ENCODE measurements at regions not wholly inside any gene's neighbourhood (a gene's known extent, or its start where the extent isn't known, plus 50 kb on each side); places are given as distances from the start of the nearest gene placed in this dataset.

DNA sequence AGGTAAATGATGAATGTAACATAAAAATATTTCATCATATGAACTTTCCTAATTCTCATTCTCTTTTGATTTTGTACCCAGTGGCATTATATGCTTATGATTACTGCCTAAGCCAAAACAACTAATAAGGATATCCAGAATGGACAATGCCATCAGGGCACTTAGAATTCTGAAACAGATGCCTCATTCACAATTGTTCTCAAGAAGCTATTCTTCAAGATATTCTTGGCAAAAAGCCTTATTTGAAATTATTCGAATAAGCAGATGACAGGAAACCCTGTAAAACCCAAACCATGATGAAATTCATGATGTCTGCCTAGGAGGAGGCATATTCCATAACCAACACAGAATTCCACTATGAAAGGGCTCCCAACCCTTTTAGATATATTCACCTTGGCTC is 353.2 kb upstream of the TRIB2 start:
- no peak for DNase-seq (ENCODE audit: extremely low read depth, low read depth)
- TF ChIP-seq, protein P1, sequence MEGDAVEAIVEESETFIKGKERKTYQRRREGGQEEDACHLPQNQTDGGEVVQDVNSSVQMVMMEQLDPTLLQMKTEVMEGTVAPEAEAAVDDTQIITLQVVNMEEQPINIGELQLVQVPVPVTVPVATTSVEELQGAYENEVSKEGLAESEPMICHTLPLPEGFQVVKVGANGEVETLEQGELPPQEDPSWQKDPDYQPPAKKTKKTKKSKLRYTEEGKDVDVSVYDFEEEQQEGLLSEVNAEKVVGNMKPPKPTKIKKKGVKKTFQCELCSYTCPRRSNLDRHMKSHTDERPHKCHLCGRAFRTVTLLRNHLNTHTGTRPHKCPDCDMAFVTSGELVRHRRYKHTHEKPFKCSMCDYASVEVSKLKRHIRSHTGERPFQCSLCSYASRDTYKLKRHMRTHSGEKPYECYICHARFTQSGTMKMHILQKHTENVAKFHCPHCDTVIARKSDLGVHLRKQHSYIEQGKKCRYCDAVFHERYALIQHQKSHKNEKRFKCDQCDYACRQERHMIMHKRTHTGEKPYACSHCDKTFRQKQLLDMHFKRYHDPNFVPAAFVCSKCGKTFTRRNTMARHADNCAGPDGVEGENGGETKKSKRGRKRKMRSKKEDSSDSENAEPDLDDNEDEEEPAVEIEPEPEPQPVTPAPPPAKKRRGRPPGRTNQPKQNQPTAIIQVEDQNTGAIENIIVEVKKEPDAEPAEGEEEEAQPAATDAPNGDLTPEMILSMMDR (IDR thresholded peaks at IDR 0.05; ENCODE audit: low read depth, low read length) = no peak

DNA sequence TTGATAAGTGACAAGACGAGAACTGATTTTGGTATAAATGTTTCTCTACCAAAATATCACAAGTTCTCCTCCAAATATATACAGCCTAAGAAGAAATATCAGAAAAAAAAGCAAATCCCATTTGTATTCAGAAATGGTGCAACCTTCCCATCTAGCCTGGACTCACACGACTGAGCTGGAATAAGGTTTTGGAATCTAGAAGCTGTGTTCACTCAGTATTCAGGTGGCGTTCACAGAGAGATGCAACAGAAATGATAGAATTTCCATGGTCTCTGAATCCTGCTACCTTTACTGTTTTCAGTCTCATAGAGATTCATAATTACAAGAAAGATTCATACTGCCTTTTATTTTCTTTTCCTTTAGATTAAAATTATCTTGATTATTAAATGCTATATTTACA is 347.2 kb upstream of the TRIB2 start:
- no peak for DNase-seq (ENCODE audit: extremely low read depth, low read depth)
- TF ChIP-seq, protein P1 (IDR thresholded peaks at IDR 0.05; ENCODE audit: low read depth, low read length) = no peak

DNA sequence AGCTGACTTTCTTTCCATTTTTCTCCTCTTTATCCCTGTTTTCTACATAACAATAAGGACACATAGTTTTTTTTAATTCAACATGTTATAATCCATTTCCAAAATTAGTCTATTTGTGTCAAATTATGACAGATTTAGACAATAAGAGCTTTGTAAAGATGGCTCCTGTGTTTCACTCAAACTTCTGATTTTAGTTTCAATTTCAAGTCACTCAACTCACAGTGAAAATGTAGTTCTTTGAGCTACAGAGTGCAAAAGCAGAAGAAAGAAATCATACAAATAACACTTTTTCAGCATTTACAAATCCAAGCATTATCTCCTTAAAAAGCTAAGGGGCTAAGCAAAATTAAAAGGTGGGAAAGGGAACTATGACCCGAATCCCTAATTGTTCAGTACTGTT is 340.7 kb upstream of the TRIB2 start:
- TF ChIP-seq, protein P1 (IDR thresholded peaks at IDR 0.05; ENCODE audit: low read depth, low read length) = no peak
- DNase-seq (ENCODE audit: extremely low read depth, low read depth) = no peak

DNA sequence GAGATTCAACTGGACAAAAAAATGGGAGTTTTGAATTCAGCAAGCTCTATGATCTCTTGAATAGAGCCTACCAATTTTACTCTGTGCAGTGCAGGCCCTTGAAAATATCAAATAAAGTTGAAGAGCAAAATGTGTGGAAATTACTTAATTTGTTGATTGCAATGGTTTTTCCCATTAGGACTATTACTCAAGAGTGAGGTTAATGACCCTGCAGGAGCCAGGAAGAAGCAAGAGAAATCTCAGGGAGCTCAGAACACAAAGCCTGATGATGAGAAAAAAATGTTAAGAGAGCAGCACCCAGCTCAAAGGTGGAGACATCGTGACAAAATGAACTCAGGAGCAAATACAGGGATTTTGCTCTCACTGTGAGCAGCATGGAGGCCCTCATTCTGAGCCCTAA is 337.6 kb upstream of the TRIB2 start:
- TF ChIP-seq, protein P1 (IDR thresholded peaks at IDR 0.05; ENCODE audit: low read depth, low read length) = no peak
- DNase-seq (ENCODE audit: extremely low read depth, low read depth) = no peak

DNA sequence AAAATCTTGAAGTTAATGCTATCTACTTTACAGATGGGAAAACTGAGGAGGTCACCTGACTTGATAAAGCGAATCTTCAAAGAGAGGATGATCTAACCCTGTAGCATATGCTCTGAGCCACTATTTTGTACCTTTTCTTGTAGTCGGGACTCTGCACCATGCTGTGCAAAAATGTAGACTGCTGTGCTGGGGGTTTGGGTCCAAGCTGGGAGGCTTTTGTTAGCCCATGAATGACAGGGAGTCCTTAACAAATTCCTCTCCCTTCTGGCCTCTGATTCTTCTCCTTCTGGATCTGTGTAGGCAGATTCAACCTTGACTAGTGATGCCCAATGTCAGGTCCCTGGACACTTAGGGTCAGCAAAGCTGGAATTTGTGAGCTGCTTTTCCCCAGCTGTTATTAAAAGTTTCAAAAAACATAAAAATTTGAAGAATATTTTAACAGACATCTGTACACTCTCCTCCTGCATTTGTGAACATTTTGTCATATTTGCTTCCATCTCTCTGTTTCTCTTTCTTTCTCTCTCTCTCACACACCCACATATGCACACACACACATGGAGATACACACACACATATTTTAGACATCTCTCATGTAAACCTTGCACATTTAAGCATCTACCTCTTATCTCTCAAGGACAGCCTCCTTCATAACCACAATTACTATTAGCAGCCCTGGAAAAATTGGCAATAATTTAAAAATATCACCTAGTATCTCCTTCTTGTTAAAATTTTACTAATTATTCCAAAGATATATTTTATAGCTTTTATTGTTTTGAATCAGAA is 335.0 kb upstream of the TRIB2 start:
- DNase-seq (ENCODE audit: extremely low read depth, low read depth) = no peak
- TF ChIP-seq, protein P1 (IDR thresholded peaks at IDR 0.05; ENCODE audit: low read depth, low read length) = no peak

DNA sequence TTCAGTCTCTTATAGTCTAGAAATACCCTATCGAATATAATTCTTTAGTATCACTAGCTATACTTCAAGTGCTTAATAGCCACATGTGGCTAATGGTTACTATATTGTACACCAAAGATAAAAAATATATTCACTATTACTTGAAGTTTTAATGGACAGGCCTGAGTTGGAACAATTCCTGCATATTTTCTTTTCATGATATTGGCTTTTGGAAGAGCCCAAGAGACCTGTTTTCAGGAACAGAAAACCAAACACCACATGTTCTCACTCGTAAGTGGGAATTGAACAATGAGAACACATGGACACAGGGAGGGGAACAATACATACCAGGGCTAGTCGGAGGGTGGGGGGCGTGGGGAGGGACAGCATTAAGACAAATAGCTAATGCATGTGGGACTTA is 334.4 kb upstream of the TRIB2 start:
- no peak for DNase-seq (ENCODE audit: extremely low read depth, low read depth)
- TF ChIP-seq, protein P1 (IDR thresholded peaks at IDR 0.05; ENCODE audit: low read depth, low read length) = no peak

DNA sequence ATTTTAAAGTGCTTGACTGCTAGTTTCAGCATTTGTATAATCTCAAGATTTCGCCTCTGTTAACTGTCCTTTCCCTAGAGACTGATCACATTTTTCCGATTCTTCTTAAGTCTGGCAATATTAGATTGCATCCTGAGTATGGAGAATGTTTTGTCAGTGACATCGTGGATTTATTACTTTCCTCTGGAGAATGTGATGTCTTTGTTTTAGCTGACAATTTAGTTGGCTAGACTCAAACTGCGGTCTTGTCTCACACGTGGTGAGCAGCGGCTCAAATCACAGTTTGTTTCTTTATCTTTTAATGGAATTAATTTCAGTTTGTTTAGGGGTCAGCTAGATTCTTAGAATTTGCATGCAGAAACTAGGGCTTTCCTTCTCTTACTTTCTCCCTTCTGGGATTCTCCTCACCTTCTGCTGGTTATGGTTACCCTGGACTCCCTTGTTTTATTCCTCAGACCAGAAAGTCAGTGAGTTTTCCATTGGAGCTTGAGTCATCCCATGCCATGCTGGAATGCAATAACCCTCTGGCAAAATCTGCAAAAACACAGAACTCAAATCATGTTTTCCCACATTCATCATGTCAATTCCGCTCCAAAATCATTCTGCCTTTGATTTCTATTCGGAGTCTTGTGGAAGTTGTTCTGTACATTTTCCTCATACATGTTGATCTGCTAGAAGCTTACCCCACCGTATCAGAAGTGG is 327.2 kb upstream of the TRIB2 start:
- TF ChIP-seq, protein P1 (IDR thresholded peaks at IDR 0.05; ENCODE audit: low read depth, low read length) = no peak
- no peak for DNase-seq (ENCODE audit: extremely low read depth, low read depth)

All from AG09319 (cell line).